IMR-90 (cell line): ENCODE measurements at regions not wholly inside any gene's neighbourhood (a gene's known extent, or its start where the extent isn't known, plus 50 kb on each side); places are given as distances from the start of the nearest gene placed in this dataset.

ENCODE experiments used
- ATAC-seq: fragments of 200-7000 bp; cut with Tn5 transposase; 2 replicates; pipeline ENCODE4 v1.9.1; 2020; ENCODE audit warnings: low read depth, mild to moderate bottlenecking, moderate library complexity
- BruUV-seq: library from RNA; stranded (reverse); fragments of 400-500 nt; replicated peaks from 2 replicates; lab custom pipeline; 2021; lab: Mats Ljungman, UMichigan
- CTCF ChIA-PET: fragments of 300-600 bp; formaldehyde crosslinking; extraction: SDS; loops from one replicate; lab custom pipeline; 2021; ENCODE audit warnings: antibody characterized with exemption; lab: Yijun Ruan, JAX
- POLR2A ChIA-PET: fragments of 300-600 bp; sonication (Branson Sonifier 250); formaldehyde crosslinking; loops from one replicate; lab custom pipeline; 2022; ENCODE audit warnings: antibody characterized with exemption; ENCODE audit not compliant: unreplicated experiment; lab: Charles Lee
- DNase-seq: peaks from one replicate; pipeline ENCODE4 v3.0.0; 2013
- H2AFZ ChIP-seq: replicated peaks from 2 replicates; pipeline ENCODE3; 2013; ENCODE audit warnings: low read length, mild to moderate bottlenecking; ENCODE audit not compliant: poor library complexity
- H2AK5ac ChIP-seq: 2 replicates; pipeline ENCODE4 v1.6.1; 2013; ENCODE audit warnings: low read depth, low read length, inconsistent platforms
- H2AK9ac ChIP-seq: replicated peaks from 2 replicates; pipeline ENCODE3; 2013; ENCODE audit warnings: mild to moderate bottlenecking, low read depth, low read length, moderate library complexity; ENCODE audit not compliant: poor library complexity
- H2BK120ac ChIP-seq: 2 replicates; pipeline ENCODE4 v1.6.1; 2013; ENCODE audit warnings: low read depth, low read length, inconsistent platforms
- H2BK15ac ChIP-seq: 3 replicates; pipeline ENCODE4 v1.6.1; 2013; ENCODE audit warnings: low read depth, low read length, inconsistent platforms
- H2BK20ac ChIP-seq: 2 replicates; pipeline ENCODE4 v1.6.1; 2013; ENCODE audit warnings: low read depth, mild to moderate bottlenecking, inconsistent platforms, low read length, moderate library complexity
- H2BK5ac ChIP-seq: 2 replicates; pipeline ENCODE4 v1.6.1; 2013; ENCODE audit warnings: mild to moderate bottlenecking, low read depth, low read length, inconsistent platforms; ENCODE audit not compliant: poor library complexity, severe bottlenecking
- H3K14ac ChIP-seq: replicated peaks from 2 replicates; pipeline ENCODE4 v1.6.1; 2013; ENCODE audit warnings: low read depth, low read length, inconsistent platforms
- H3K18ac ChIP-seq: 2 replicates; pipeline ENCODE4 v1.6.1; 2013; ENCODE audit warnings: low read depth, low read length, control low read depth
- H3K23ac ChIP-seq: 2 replicates; pipeline ENCODE4 v1.6.1; 2013; ENCODE audit warnings: low read depth, low read length, inconsistent platforms
- H3K27ac ChIP-seq: 2 replicates; pipeline ENCODE4 v1.5.1; 2013; ENCODE audit warnings: mild to moderate bottlenecking, control low read depth, low read length; ENCODE audit not compliant: insufficient read depth
- H3K27me3 ChIP-seq: 2 replicates; pipeline ENCODE4 v1.6.1; 2013; ENCODE audit warnings: low read length; ENCODE audit not compliant: control insufficient read depth, insufficient read depth
- H3K36me3 ChIP-seq: 2 replicates; pipeline ENCODE4 v1.6.1; 2013; ENCODE audit warnings: low read length, mixed read lengths; ENCODE audit not compliant: control insufficient read depth, insufficient read depth
- H3K4ac ChIP-seq: 2 replicates; pipeline ENCODE4 v1.6.1; 2013; ENCODE audit warnings: low read depth, low read length, inconsistent platforms
- H3K4me1 ChIP-seq: 2 replicates; pipeline ENCODE4 v1.6.1; 2013; ENCODE audit warnings: low read length, mixed read lengths; ENCODE audit not compliant: control insufficient read depth, insufficient read depth
- H3K4me2 ChIP-seq: 2 replicates; pipeline ENCODE4 v1.6.1; 2013; ENCODE audit warnings: low read depth, mild to moderate bottlenecking, control low read depth, low read length, moderate library complexity
- H3K4me3 ChIP-seq: 2 replicates; pipeline ENCODE4 v1.5.1; 2013; ENCODE audit warnings: low read depth, mild to moderate bottlenecking, control low read depth, low read length, moderate library complexity; ENCODE audit not compliant: insufficient read depth
- H3K56ac ChIP-seq: 2 replicates; pipeline ENCODE4 v1.6.1; 2013; ENCODE audit warnings: low read length, inconsistent platforms; ENCODE audit not compliant: insufficient read depth; ENCODE audit errors: extremely low read depth
- H3K79me1 ChIP-seq, 2 experiments: 2 replicates each; pipeline ENCODE4 v1.6.1; 2013; ENCODE audit warnings: low read length in 2 of 2, inconsistent platforms in 1 of 2, low read depth in 1 of 2
- H3K9ac ChIP-seq: 2 replicates; pipeline ENCODE4 v1.6.1; 2013; ENCODE audit warnings: low read depth, low read length, control low read depth
- H3K9me1 ChIP-seq: 2 replicates; pipeline ENCODE4 v1.6.1; 2013; ENCODE audit warnings: low read length, inconsistent platforms; ENCODE audit not compliant: insufficient read depth
- H3K9me3 ChIP-seq: 2 replicates; pipeline ENCODE4 v1.6.1; 2013; ENCODE audit warnings: low read length; ENCODE audit not compliant: control insufficient read depth, insufficient read depth
- H4K20me1 ChIP-seq: 2 replicates; pipeline ENCODE4 v1.6.1; 2013; ENCODE audit warnings: low read length, inconsistent platforms; ENCODE audit not compliant: insufficient read depth
- H4K5ac ChIP-seq: 2 replicates; pipeline ENCODE4 v1.6.1; 2013; ENCODE audit warnings: mild to moderate bottlenecking, low read depth, low read length, control low read depth
- H4K8ac ChIP-seq, 2 experiments: 2 replicates each; pipeline ENCODE4 v1.6.1; 2013; ENCODE audit warnings: low read depth in 2 of 2, low read length in 2 of 2, control low read depth in 1 of 2, inconsistent platforms in 1 of 2
- H4K91ac ChIP-seq: 2 replicates; pipeline ENCODE4 v1.6.1; 2013; ENCODE audit warnings: low read depth, low read length, inconsistent platforms; ENCODE audit not compliant: insufficient read depth
- BHLHE40 ChIP-seq: fragments of 150-350 bp; IDR thresholded peaks from 2 replicates; pipeline ENCODE4 v1.6.1; 2016; ENCODE audit warnings: mild to moderate bottlenecking, low read depth, low read length
- CEBPB ChIP-seq: IDR thresholded peaks from 2 replicates; pipeline ENCODE4 v1.6.1; 2012; ENCODE audit warnings: low read depth, low read length, improper control_type of control experiment
- FOS ChIP-seq: fragments of 150-350 bp; IDR thresholded peaks from 2 replicates; pipeline ENCODE4 v1.6.1; 2016; ENCODE audit warnings: low read depth, low read length
- MAFK ChIP-seq: IDR thresholded peaks from 2 replicates; pipeline ENCODE4 v1.6.1; 2012; ENCODE audit warnings: low read depth, low read length, improper control_type of control experiment
- MAZ ChIP-seq: IDR thresholded peaks from 2 replicates; pipeline ENCODE4 v1.6.1; 2012; ENCODE audit warnings: low read depth, mild to moderate bottlenecking, low read length, improper control_type of control experiment, moderate library complexity, borderline replicate concordance
- POLR2A ChIP-seq: IDR thresholded peaks from 2 replicates; pipeline ENCODE4 v1.6.1; 2012; ENCODE audit warnings: mild to moderate bottlenecking, low read depth, low read length
- RFX5 ChIP-seq: IDR thresholded peaks from 2 replicates; pipeline ENCODE4 v1.8.0; 2012; ENCODE audit warnings: low read depth, mild to moderate bottlenecking, low read length, moderate library complexity
- USF2 ChIP-seq: fragments of 150-350 bp; IDR thresholded peaks from 2 replicates; pipeline ENCODE4 v1.6.1; 2017; ENCODE audit warnings: mild to moderate bottlenecking, antibody characterized with exemption, low read length, low read depth
- WGBS, 2 experiments: methylation state at CpG; one replicate each; pipeline versions ENCODE4 v1.1.5 to v1.1.7; 2013; ENCODE audit warnings: missing lambda C conversion rate in 2 of 2; ENCODE audit not compliant: insufficient read length in 1 of 2; ENCODE audit errors: extremely low coverage in 2 of 2; 5-methylcytosine and 5-hydroxymethylcytosine counted together
- dilution Hi-C: fragments of 300-500 bp; cut with HindIII; formaldehyde crosslinking; loops from one replicate; pipeline ENCODE4 v1.14.3; 2018; ENCODE audit warnings: low sequenced_read_pairs; ENCODE audit not compliant: unreplicated experiment
- in situ Hi-C: fragments of 300-500 bp; cut with MboI; formaldehyde crosslinking; loops from 3 replicates; pipeline ENCODE4 v1.14.3; 2019; ENCODE audit warnings: low sequenced_read_pairs, inconsistent platforms, mixed read lengths
- intact Hi-C: fragments of 100-400 bp; cut with micrococcal nuclease; formaldehyde crosslinking; loops from 2 replicates; pipeline ENCODE4 v1.10.0; 2022
- TF ChIP-seq, protein P1 (sequence below): conservative IDR thresholded peaks from 2 replicates; pipeline ENCODE4 v1.5.1; 2012; ENCODE audit warnings: mild to moderate bottlenecking, low read depth, low read length, improper control_type of control experiment

DNA sequence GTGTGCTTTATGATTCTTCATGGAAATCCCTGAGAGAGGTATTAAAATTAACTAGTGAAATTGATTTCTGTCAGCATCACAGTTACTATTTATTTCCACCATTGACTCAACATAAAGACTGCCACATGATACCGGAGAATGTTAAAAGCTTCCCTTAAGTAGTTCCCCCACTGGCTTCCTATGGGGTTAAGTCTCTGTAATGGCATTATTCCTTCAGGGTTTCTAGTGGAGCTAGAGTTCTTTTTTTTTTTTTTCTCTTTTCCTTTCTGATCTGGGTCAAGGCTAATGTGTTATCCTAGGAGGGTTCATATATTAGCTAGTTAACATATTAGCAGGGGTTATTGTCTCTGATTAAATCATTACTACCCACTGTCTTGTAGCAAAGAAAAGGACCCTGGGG lies 1919.1 kb upstream of the PIK3C3 start:
- Histone ChIP-seq H2AK5ac (no peak overlapping the region), H2AFZ (no peak overlapping the region), H3K36me3 (no peaks in the 10 kb centered on the region), H4K8ac (no peak overlapping the region), H4K5ac (no peak overlapping the region), H3K4ac (no peak overlapping the region), H2BK20ac (no peak overlapping the region), H3K4me3 (no peak overlapping the region), H3K4me2 (no peak overlapping the region), H4K91ac (no peak overlapping the region), H3K23ac (no peak overlapping the region), H3K27ac (no peak overlapping the region), H4K20me1 (no peaks in the 10 kb centered on the region), H3K4me1 (no peaks in the 10 kb centered on the region), H2BK120ac (no peak overlapping the region), H2AK9ac (no peak overlapping the region), H2BK15ac (no peak overlapping the region), H3K79me1 (no peaks in the 10 kb centered on the region), H3K18ac (no peak overlapping the region), H2BK5ac (no peak overlapping the region), H3K14ac (no peak overlapping the region), H3K27me3 (no peaks in the 10 kb centered on the region), H3K56ac (no peak overlapping the region), H3K9me3 (no peaks in the 10 kb centered on the region), H3K9ac (no peak overlapping the region), H3K9me1 (no peaks in the 10 kb centered on the region)
- POLR2A ChIA-PET, result no interaction called here
- TF ChIP-seq FOS (no peak), RFX5 (no peak), USF2 (no peak), MAZ (no peak), CEBPB (no peak), POLR2A (no peak), MAFK (no peak), BHLHE40 (no peak)
- TF ChIP-seq, protein P1, sequence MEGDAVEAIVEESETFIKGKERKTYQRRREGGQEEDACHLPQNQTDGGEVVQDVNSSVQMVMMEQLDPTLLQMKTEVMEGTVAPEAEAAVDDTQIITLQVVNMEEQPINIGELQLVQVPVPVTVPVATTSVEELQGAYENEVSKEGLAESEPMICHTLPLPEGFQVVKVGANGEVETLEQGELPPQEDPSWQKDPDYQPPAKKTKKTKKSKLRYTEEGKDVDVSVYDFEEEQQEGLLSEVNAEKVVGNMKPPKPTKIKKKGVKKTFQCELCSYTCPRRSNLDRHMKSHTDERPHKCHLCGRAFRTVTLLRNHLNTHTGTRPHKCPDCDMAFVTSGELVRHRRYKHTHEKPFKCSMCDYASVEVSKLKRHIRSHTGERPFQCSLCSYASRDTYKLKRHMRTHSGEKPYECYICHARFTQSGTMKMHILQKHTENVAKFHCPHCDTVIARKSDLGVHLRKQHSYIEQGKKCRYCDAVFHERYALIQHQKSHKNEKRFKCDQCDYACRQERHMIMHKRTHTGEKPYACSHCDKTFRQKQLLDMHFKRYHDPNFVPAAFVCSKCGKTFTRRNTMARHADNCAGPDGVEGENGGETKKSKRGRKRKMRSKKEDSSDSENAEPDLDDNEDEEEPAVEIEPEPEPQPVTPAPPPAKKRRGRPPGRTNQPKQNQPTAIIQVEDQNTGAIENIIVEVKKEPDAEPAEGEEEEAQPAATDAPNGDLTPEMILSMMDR, result no peak
- WGBS, 2 experiments, result no CpG with 5 or more reads among the region's 1 CpG
- no TSS peak for BruUV-seq
- dilution Hi-C loops, result no loop called here
- DNase-seq, result no peak
- no peak for ATAC-seq
- in situ Hi-C loops, result no loop called here
- intact Hi-C loops, result no loop called here
- CTCF ChIA-PET, result interaction anchor here (0.6 kb wide), 1 partner anchor 691 kb away, joined by 3 read pairs; no protein-coding TSS in a partner anchor
